ENCODE measurements at regions not wholly inside any gene's neighbourhood (a gene's known extent, or its start where the extent isn't known, plus 50 kb on each side); places are given as distances from the start of the nearest gene placed in this dataset.

DNA sequence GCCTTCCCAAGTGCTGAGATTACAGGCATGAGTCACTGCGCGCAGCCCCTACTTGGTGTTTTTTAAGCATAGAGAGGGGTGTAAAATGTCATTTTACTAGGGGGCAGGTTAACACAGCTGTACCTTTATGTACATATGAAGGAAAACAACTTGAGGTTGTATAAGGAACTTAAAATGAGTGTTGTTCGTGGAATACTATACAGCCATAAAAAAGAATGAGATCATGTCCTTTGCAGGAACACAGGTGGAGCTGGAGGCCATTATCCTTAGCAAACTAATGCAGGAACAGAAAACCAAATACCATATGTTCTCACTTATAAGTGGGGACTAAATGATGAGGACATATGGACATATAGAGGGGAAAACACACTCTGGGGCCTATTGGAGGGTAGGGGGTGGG is 256.2 kb upstream of the C2CD4B start:
- no peaks in the 10 kb centered on the region for H3K4me1 Mint-ChIP-seq (ENCODE audit: low read depth in 2 of 2)

DNA sequence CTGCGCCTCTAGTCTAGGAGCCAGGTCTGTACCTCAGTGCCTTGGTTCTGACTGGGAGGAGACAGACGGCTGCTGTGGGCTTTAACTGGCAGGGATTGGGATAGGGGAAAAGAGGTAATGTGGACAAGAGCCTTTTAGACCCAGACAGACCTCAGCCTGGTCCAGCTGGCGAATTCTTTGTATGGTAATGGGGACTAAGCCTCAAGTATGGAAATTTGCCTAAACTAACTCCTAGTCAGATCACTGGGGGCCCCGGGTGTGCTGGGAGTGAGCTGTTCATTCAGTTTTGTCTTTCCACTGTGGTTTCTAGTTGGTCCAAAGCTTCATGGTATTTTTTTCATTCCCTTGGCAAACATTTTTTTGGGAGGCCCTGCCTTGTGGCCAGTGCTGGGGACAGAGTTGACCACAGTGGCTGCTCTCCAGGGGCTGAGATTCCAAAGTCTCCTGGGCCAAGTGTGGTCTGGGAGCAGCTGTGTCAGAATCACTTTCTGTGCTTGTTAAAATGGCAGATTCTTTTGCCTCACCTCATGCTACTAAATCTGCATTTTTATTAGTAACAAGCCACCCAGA is 261.4 kb upstream of the C2CD4B start:
- Mint-ChIP-seq H3K9me3 (no peaks in the 10 kb centered on the region), H3K4me1 (ENCODE audit: low read depth in 2 of 2) (no peaks in the 10 kb centered on the region), H3K36me3 (no peaks in the 10 kb centered on the region), H3K4me3 (no peak overlapping the region), H3K27me3 (peaks cover 4 to 8% of the 10 kb centered on the region in 2 donors), H3K27ac (no peak overlapping the region)
- ATAC-seq (no peak), DNase-seq (ENCODE audit: low spot score) (no peak)

More for the DNA sequence above, 256.2 kb upstream of the C2CD4B start:
- Mint-ChIP-seq H3K27me3 (peaks cover 3 to 17% of the 10 kb centered on the region in 2 donors), H3K36me3 (no peaks in the 10 kb centered on the region), H3K27ac (no peak overlapping the region), H3K4me3 (no peak overlapping the region), H3K9me3 (no peaks in the 10 kb centered on the region)
- no peak for ATAC-seq
- no peak for DNase-seq (ENCODE audit: low spot score)

DNA sequence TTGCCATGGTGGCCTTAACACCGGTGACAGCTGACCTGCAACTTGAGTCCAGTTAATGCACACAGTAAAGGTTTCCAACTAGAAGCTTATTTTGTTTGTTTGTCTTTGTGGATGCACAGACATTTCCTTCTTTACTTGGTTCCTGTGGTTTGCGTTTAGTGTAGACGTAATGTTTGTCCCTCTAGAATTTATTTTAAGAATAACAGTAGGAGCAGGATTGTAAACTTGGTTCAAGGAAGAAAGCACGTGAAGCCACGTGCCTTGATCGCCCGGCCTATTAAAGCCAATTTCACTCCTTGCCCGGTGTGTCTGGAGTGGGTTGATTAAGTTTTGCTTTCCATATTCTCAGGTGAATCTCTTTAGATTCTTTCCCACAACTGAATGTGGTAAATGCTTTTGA is 263.2 kb upstream of the C2CD4B start:
- Mint-ChIP-seq H3K4me3 (no peak overlapping the region), H3K27me3 (peaks cover 4 to 8% of the 10 kb centered on the region in 2 donors), H3K36me3 (no peaks in the 10 kb centered on the region), H3K4me1 (ENCODE audit: low read depth in 2 of 2) (no peaks in the 10 kb centered on the region), H3K9me3 (no peaks in the 10 kb centered on the region), H3K27ac (no peak overlapping the region)
- DNase-seq (ENCODE audit: low spot score) (no peak), ATAC-seq (no peak)

DNA sequence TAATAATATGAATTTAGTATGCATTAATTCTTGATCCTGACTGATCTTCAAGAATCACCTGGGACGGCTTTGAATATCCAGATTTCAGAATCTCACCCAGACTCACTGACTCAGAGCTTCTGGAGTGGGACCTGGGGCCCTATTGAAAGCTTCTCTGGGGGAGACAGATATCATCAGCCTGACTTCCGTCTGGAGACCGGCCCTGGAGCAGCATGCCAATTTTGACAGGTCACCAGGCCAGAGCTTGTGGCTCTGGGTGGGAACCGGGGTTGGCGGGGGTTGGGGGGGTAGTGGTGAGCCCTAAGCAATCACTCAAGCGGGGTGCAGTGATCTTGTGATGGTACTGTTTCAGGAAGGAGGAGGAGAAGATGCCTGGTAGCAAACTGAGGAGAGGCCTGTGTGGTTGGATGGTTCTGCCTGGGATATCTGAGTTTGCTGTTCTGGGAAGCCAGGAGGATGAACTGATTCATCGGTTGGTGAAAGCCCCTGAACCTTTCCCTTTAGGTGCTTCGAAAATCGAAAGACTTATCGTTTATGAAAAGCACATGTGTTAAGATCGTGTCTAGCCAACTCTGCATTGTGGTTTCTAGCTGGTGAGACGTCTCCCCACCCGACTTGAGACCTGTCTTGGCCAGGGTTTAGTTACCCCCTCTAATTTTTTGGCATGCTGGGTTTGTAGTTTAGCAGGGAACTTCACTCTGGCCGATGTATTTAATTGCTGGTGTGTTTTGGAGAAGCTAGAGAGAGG is 263.9 kb upstream of the C2CD4B start:
- no peak overlapping the region for H3K4me3 Mint-ChIP-seq
- ATAC-seq, result no peak
- H3K27ac Mint-ChIP-seq, result no peak overlapping the region
- peaks cover 4 to 8% of the 10 kb centered on the region in 2 donors for H3K27me3 Mint-ChIP-seq
- H3K9me3 Mint-ChIP-seq, result no peaks in the 10 kb centered on the region
- DNase-seq (ENCODE audit: low spot score), result no peak
- no peaks in the 10 kb centered on the region for H3K36me3 Mint-ChIP-seq
- no peaks in the 10 kb centered on the region for H3K4me1 Mint-ChIP-seq (ENCODE audit: low read depth in 2 of 2)

DNA sequence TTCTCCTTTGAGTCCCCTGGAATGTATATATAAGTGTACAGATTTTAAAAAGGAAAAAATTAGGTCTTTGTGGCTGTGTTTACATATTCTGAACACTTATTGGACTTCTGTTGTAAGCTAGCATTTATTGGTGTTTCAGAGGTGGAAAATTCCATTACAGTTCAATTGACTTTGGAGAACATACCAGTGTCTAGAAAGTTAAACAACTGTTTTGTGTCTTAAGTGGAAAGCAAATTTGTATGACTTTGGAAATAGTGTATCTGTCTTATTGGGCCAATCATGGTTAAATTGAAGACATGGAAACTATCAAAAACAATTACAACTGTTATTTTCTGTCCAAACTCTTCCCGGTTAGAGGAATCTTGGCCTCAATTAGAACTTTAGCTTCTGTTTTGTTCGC is 265.0 kb upstream of the C2CD4B start:
- Mint-ChIP-seq H3K27me3 (peaks cover 4 to 8% of the 10 kb centered on the region in 2 donors), H3K4me3 (no peak overlapping the region), H3K9me3 (no peaks in the 10 kb centered on the region), H3K4me1 (ENCODE audit: low read depth in 2 of 2) (no peaks in the 10 kb centered on the region), H3K27ac (no peak overlapping the region), H3K36me3 (no peaks in the 10 kb centered on the region)
- ATAC-seq (no peak), DNase-seq (ENCODE audit: low spot score) (no peak)

DNA sequence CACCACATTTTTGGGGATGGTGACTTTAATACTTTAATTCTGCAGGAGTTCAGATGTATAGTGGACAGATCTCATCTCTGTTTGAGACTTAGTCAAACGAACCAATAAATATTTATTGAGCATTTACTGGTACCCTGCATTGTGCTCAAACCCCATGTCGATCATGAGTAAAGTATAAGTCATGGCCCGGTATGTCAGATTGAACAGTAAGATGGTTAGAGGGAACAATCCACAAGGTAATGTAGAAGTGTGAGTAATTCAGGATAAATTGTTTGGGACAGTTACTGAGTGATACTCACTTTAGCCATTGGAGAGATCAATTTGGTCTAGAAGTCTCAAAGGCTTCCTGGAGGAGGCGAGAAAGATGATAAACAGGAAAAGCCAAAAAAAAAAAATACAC is 265.5 kb upstream of the C2CD4B start:
- H3K9me3 Mint-ChIP-seq, result no peaks in the 10 kb centered on the region
- no peaks in the 10 kb centered on the region for H3K4me1 Mint-ChIP-seq (ENCODE audit: low read depth in 2 of 2)

DNA sequence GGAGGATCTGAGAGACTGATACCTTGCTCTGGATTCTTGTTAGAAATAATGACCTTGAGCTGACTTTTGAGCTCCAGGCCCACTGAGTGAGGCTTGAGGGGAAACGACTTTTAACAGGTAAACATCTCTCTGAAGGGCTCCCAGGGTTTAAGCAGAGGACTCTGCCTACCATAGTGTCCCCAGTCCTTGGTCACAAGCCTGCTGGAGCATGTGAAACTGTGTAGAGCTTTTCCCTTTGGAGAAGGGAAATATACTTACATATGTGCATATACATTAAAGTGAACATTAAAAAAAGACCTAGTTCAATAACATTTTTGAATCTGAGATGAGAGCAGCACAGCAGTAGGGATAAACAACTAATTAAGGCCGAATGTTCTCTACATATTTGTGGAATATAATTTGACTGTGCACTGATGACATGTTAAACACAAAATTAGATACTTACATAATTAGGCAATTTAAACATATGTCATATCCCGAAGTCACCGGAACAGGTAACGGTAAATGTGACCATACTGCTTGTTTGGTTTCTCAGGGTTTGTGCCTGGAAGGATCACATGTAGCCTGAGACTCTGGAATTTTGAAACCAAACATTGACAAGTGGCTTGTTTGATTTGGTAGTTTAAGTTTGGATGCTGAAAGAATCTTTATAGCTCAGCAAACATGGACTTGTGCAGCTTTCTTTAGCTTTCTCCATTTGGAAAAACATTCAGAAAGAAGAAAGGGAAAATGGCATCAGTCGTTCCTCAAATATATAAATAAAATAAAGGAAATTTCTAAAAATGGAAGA is 266.1 kb upstream of the C2CD4B start:
- Mint-ChIP-seq H3K27ac (no peak overlapping the region), H3K4me1 (ENCODE audit: low read depth in 2 of 2) (no peaks in the 10 kb centered on the region), H3K4me3 (no peak overlapping the region), H3K36me3 (no peaks in the 10 kb centered on the region), H3K9me3 (no peaks in the 10 kb centered on the region), H3K27me3 (peaks cover 4 to 8% of the 10 kb centered on the region in 2 donors)
- DNase-seq (ENCODE audit: low spot score), result no peak
- ATAC-seq, result no peak

More for the DNA sequence above, 265.5 kb upstream of the C2CD4B start:
- ATAC-seq, result no peak
- no peak overlapping the region for H3K27ac Mint-ChIP-seq
- no peak overlapping the region for H3K4me3 Mint-ChIP-seq
- DNase-seq (ENCODE audit: low spot score), result no peak
- H3K36me3 Mint-ChIP-seq, result no peaks in the 10 kb centered on the region
- H3K27me3 Mint-ChIP-seq, result peaks cover 4 to 8% of the 10 kb centered on the region in 2 donors

DNA sequence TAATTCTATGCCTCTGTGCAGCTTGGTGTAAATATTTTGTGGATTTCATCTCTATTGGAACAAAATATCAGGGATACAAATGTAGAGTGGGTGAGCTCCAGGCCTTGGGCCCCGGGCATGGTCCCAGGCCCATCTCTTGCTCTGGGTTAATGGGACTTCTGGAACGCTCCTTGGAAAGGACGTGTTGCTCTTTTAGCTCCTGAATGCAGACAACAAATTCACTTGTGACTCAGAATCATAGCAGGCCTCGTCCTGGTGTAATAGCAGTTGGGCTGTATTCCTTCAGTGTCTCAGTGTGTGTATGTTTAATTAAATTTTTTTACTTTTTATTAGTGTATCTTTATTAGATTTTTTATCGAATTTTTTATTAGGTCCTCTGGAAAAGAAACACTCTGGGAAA is 266.7 kb upstream of the C2CD4B start:
- Mint-ChIP-seq H3K27me3 (peaks cover 4 to 8% of the 10 kb centered on the region in 2 donors), H3K4me3 (no peak overlapping the region), H3K36me3 (no peaks in the 10 kb centered on the region), H3K27ac (no peak overlapping the region), H3K4me1 (ENCODE audit: low read depth in 2 of 2) (no peaks in the 10 kb centered on the region), H3K9me3 (no peaks in the 10 kb centered on the region)
- DNase-seq (ENCODE audit: low spot score), result no peak
- no peak for ATAC-seq

DNA sequence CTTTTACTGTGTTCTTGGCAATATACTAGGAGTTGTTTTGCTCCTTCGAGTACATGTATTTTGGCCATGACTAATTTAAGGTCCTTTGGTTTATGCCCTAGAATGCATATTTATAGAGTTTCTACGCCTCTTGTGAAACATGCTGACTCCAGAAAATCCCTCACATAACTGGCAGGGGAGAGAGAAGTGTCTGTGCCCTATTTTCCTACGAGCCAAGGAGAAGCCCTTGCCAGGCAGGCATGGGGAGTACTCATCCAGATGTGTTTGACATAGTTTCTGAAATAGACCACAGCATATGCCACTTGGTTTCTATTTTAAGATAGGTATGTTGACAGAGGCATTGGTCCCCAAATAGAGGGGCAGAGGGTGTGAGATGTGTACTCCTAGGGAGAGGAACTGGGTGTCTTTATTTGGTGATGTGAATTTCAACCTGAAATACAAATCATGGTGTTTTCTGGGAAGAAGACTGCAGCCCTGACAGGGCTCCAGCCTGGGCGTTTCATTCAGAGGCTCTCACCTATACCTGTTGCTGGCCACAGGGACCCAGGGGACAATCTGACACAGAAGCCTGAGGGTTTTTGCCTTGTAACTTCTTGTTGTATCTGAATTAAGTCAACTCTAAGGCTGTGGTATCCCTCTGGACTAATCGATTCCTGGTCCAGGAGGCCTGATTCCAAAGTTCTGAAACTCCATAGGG is 267.8 kb upstream of the C2CD4B start:
- no peaks in the 10 kb centered on the region for H3K4me1 Mint-ChIP-seq (ENCODE audit: low read depth in 2 of 2)
- H3K27me3 Mint-ChIP-seq, result peaks cover 4 to 12% of the 10 kb centered on the region in 2 donors
- ATAC-seq (no peak), DNase-seq (ENCODE audit: low spot score) (no peak)
- no peaks in the 10 kb centered on the region for H3K36me3 Mint-ChIP-seq
- H3K9me3 Mint-ChIP-seq, result no peaks in the 10 kb centered on the region
- H3K4me3 Mint-ChIP-seq, result no peak overlapping the region
- no peak overlapping the region for H3K27ac Mint-ChIP-seq

DNA sequence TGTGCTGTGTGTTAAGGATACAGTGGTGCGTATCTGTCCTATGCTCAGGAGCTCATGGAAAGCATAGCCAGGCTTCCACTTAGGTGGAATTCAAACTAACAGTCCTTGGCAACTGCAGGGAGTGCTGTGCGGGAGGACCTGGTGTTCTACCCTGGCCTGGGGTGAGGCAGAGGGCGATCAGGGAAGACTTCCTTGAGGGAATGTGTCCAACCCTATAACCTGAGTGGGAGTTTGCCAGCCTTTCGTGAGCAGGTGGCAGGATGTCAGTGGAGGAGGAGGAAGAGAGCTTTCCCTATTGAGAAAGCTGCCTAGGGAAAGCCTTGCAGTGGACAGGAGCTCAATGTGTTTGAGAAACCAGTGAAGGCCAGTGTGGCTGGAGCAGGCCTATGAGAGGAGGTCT is 271.1 kb upstream of the C2CD4B start:
- no peak overlapping the region for H3K4me3 Mint-ChIP-seq
- no peaks in the 10 kb centered on the region for H3K9me3 Mint-ChIP-seq
- ATAC-seq, result no peak

DNA sequence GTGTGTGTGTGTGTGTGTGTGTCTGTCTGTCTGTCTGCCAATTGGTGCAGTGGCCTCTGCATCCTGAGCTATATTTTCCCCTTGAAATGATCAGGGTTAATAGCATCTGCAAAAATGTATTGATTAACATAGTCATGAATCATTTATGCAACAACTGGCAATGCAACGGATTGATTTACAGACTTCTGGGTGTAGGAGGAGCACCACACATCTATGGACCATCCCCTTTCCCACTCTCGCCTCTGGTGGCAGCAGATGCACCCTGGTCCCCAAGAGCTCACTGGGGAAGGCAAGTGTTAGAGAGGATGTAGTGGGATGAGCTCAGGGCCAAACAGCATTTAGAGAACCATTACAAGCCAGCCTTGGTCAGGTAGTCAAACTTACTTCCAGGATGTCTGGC is 272.7 kb upstream of the C2CD4B start:
- Mint-ChIP-seq H3K36me3 (no peaks in the 10 kb centered on the region), H3K27me3 (peaks cover 0 to 7% of the 10 kb centered on the region in 2 donors), H3K9me3 (no peaks in the 10 kb centered on the region)

More for the DNA sequence above, 271.1 kb upstream of the C2CD4B start:
- Mint-ChIP-seq H3K27me3 (peaks cover 0 to 7% of the 10 kb centered on the region in 2 donors), H3K4me1 (ENCODE audit: low read depth in 2 of 2) (no peaks in the 10 kb centered on the region), H3K27ac (no peak overlapping the region), H3K36me3 (no peaks in the 10 kb centered on the region)
- no peak for DNase-seq (ENCODE audit: low spot score)

DNA sequence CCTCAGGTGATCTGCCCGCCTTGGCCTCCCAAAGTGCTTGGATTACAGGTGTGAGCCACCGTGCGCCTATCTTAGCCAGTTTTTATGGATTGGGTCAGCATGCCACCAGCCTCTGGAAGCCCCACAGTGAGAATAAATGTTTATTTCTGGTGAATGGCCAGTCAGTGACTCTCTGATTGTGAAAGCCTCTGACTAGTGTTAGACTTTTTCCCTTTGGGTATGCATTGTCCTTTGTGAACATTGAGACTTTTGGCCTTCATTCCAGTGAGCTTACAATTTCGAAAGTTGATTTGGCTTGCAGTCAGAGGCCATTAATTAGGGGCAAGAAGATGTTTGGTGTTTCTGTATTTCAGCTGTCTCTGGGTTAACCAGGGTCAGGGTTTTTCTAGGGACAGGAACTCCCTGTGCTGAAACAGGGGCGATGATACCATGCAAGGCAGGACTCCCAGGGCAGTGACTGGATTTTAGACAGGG is 274.5 kb upstream of the C2CD4B start:
- no peak for ATAC-seq
- Mint-ChIP-seq H3K36me3 (no peaks in the 10 kb centered on the region), H3K4me1 (ENCODE audit: low read depth in 2 of 2) (no peaks in the 10 kb centered on the region), H3K27me3 (peaks cover 0 to 7% of the 10 kb centered on the region in 2 donors), H3K4me3 (no peak overlapping the region), H3K9me3 (no peaks in the 10 kb centered on the region), H3K27ac (no peak overlapping the region)
- no peak for DNase-seq (ENCODE audit: low spot score)

More for the DNA sequence above, 272.7 kb upstream of the C2CD4B start:
- ATAC-seq (no peak), DNase-seq (ENCODE audit: low spot score) (no peak)
- no peak overlapping the region for H3K4me3 Mint-ChIP-seq
- no peaks in the 10 kb centered on the region for H3K4me1 Mint-ChIP-seq (ENCODE audit: low read depth in 2 of 2)
- H3K27ac Mint-ChIP-seq, result no peak overlapping the region

DNA sequence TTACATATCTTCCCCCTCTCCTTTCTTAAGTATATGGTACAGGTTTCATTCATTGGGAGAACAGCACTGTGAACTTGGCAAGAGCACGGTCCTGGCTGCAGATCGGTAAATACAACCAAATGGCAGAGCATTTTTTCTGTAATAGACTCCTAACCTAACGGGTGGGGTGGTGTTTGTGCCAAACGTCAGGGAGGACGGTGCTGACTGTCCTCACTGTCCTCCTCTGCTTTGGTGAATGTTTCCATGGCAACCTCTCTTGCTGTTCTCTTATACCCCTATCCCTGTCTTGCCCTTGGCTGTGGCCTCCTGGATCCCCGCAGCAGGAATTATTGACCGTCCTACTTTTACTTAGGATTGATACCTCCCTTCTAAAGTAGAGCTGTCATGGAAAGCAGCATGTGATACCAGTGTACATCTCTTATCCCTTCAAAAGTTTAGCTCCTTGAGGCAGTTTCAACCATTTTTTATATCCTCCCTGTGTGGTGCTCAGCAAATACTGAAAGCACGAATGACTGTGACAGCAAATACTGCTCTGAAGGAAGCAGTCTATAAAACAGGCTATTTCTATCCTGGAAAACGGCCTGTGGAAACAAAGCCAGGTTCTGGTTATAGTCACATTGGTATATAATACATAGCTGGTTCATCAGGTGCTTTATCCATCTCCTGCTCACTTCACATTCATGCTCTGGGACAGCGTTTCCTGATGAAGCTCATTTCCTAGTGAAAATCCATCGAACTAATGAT is 275.4 kb upstream of the C2CD4B start:
- H3K27ac Mint-ChIP-seq, result no peak overlapping the region
- no peaks in the 10 kb centered on the region for H3K36me3 Mint-ChIP-seq
- no peaks in the 10 kb centered on the region for H3K4me1 Mint-ChIP-seq (ENCODE audit: low read depth in 2 of 2)
- ATAC-seq, result no peak
- H3K4me3 Mint-ChIP-seq, result no peak overlapping the region
- H3K27me3 Mint-ChIP-seq, result peaks cover 0 to 7% of the 10 kb centered on the region in 2 donors
- H3K9me3 Mint-ChIP-seq, result no peaks in the 10 kb centered on the region
- no peak for DNase-seq (ENCODE audit: low spot score)

Measured in natural killer cell treated with Interleukin-12 subunit alpha and Interleukin-12 subunit beta and Interleukin-15 and Interleukin-18, amount 100 ng/mL, for 72 hours (primary cell).